ENCODE measurements at regions not wholly inside any gene's neighbourhood (a gene's known extent, or its start where the extent isn't known, plus 50 kb on each side); places are given as distances from the start of the nearest gene placed in this dataset.

- no peak overlapping the region for H3K4me3 ChIP-seq
- no peaks in the 10 kb centered on the region for H3K4me1 ChIP-seq (ENCODE audit: control insufficient read depth in 1 of 2, low read depth in 2 of 2)
- H3K36me3 ChIP-seq: no peaks in the 10 kb centered on the region
- no peak for TF ChIP-seq CTCF (IDR thresholded peaks at IDR 0.05)
- H3K27ac ChIP-seq: no peak overlapping the region
- ATAC-seq (ENCODE audit: insufficient number of reproducible peaks, low FRiP score, low read depth) (no peak), DNase-seq (ENCODE audit: low spot score) (no peak)
- no peaks in the 10 kb centered on the region for H3K27me3 ChIP-seq (replicated peaks; ENCODE audit: insufficient read depth)
- H3K9me3 ChIP-seq: no peaks in the 10 kb centered on the region
These were observed 56.8 kb upstream of the GTF3A start for GRCh38 chr13:27367570-27367969.

- H3K27me3 ChIP-seq (replicated peaks; ENCODE audit: insufficient read depth): no peaks in the 10 kb centered on the region
These were observed 54.0 kb upstream of the GTF3A start for GRCh38 chr13:27370305-27370872.

GRCh38 chr13:27371932-27372331 lies 52.5 kb upstream of the GTF3A start:
- TF ChIP-seq CTCF (IDR thresholded peaks at IDR 0.05): no peak
- Histone ChIP-seq H3K4me3 (no peak overlapping the region), H3K4me1 (ENCODE audit: control insufficient read depth in 1 of 2, low read depth in 2 of 2) (no peaks in the 10 kb centered on the region), H3K36me3 (no peaks in the 10 kb centered on the region), H3K27ac (no peak overlapping the region), H3K9me3 (no peaks in the 10 kb centered on the region), H3K27me3 (replicated peaks; ENCODE audit: insufficient read depth) (no peaks in the 10 kb centered on the region)
- DNase-seq (ENCODE audit: low spot score) (no peak), ATAC-seq (ENCODE audit: insufficient number of reproducible peaks, low FRiP score, low read depth) (no peak)

More at GRCh38 chr13:27370305-27370872, 54.0 kb upstream of the GTF3A start:
- Histone ChIP-seq H3K27ac (no peak overlapping the region), H3K36me3 (no peaks in the 10 kb centered on the region), H3K9me3 (no peaks in the 10 kb centered on the region), H3K4me3 (no peak overlapping the region), H3K4me1 (ENCODE audit: control insufficient read depth in 1 of 2, low read depth in 2 of 2) (no peaks in the 10 kb centered on the region)
- DNase-seq (ENCODE audit: low spot score): no peak
- ATAC-seq (ENCODE audit: insufficient number of reproducible peaks, low FRiP score, low read depth): no peak
- TF ChIP-seq CTCF (IDR thresholded peaks at IDR 0.05): no peak

GRCh38 chr13:27372896-27373295 lies 51.5 kb upstream of the GTF3A start:
- no peaks in the 10 kb centered on the region for H3K27me3 ChIP-seq (replicated peaks; ENCODE audit: insufficient read depth)
- no peak for TF ChIP-seq CTCF (IDR thresholded peaks at IDR 0.05)
- H3K27ac ChIP-seq: no peak overlapping the region
- H3K36me3 ChIP-seq: no peaks in the 10 kb centered on the region
- DNase-seq (ENCODE audit: low spot score) (no peak), ATAC-seq (ENCODE audit: insufficient number of reproducible peaks, low FRiP score, low read depth) (no peak)
- H3K4me3 ChIP-seq: no peak overlapping the region
- H3K9me3 ChIP-seq: no peaks in the 10 kb centered on the region
- no peaks in the 10 kb centered on the region for H3K4me1 ChIP-seq (ENCODE audit: control insufficient read depth in 1 of 2, low read depth in 2 of 2)

GRCh38 chr13:27374126-27374613 lies 50.2 kb upstream of the GTF3A start:
- Histone ChIP-seq H3K27me3 (replicated peaks; ENCODE audit: insufficient read depth) (no peaks in the 10 kb centered on the region), H3K4me1 (ENCODE audit: control insufficient read depth in 1 of 2, low read depth in 2 of 2) (no peaks in the 10 kb centered on the region), H3K36me3 (no peaks in the 10 kb centered on the region), H3K9me3 (no peaks in the 10 kb centered on the region), H3K4me3 (no peak overlapping the region), H3K27ac (no peak overlapping the region)
- no peak for DNase-seq (ENCODE audit: low spot score)
- ATAC-seq (ENCODE audit: insufficient number of reproducible peaks, low FRiP score, low read depth): no peak
- no peak for TF ChIP-seq CTCF (IDR thresholded peaks at IDR 0.05)

Data from thoracic aorta (tissue), 2 donors.